ENCODE measurements at regions not wholly inside any gene's neighbourhood (a gene's known extent, or its start where the extent isn't known, plus 50 kb on each side); places are given as distances from the start of the nearest gene placed in this dataset.

GRCh38 chr3:109430911-109431563, 93.7 kb upstream of the DPPA4 start:
- TF ChIP-seq NFYB (IDR thresholded peaks at IDR 0.05; ENCODE audit: extremely low read depth, insufficient read length), result no peak
- TF ChIP-seq, protein P1, sequence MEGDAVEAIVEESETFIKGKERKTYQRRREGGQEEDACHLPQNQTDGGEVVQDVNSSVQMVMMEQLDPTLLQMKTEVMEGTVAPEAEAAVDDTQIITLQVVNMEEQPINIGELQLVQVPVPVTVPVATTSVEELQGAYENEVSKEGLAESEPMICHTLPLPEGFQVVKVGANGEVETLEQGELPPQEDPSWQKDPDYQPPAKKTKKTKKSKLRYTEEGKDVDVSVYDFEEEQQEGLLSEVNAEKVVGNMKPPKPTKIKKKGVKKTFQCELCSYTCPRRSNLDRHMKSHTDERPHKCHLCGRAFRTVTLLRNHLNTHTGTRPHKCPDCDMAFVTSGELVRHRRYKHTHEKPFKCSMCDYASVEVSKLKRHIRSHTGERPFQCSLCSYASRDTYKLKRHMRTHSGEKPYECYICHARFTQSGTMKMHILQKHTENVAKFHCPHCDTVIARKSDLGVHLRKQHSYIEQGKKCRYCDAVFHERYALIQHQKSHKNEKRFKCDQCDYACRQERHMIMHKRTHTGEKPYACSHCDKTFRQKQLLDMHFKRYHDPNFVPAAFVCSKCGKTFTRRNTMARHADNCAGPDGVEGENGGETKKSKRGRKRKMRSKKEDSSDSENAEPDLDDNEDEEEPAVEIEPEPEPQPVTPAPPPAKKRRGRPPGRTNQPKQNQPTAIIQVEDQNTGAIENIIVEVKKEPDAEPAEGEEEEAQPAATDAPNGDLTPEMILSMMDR (IDR thresholded peaks at IDR 0.05 in 2 of 3, conservative IDR thresholded peaks at IDR 0.05 in 1 of 3; ENCODE audit: insufficient read depth in 2 of 3, low read depth in 1 of 3, low read length in 3 of 3), result no peak
- no peak for TF ChIP-seq BRF2 (IDR thresholded peaks at IDR 0.05; ENCODE audit: borderline replicate concordance, insufficient read depth, insufficient read length)
- TF ChIP-seq TBL1XR1 (IDR thresholded peaks at IDR 0.05; ENCODE audit: low read length in 2 of 2), result no peak
- no peak for TF ChIP-seq ZNF512 (tag; IDR thresholded peaks at IDR 0.05)
- no peak for TF ChIP-seq ZBTB1 (CRISPR knock-in tag; IDR thresholded peaks at IDR 0.05; ENCODE audit: borderline replicate concordance, low read depth)
- no peak for TF ChIP-seq HIVEP1 (CRISPR knock-in tag; IDR thresholded peaks at IDR 0.05)
- no peak for TF ChIP-seq EHMT2 (IDR thresholded peaks at IDR 0.05)
- TF ChIP-seq LARP7 (IDR thresholded peaks at IDR 0.05), result no peak

Data from K562 (cell line).